H9 (cell line): ENCODE measurements at regions not wholly inside any gene's neighbourhood (a gene's known extent, or its start where the extent isn't known, plus 50 kb on each side); places are given as distances from the start of the nearest gene placed in this dataset.

Source experiments
- DNase-seq: peaks from one replicate; pipeline ENCODE4 v3.0.0-alpha.2; 2017
- H2AFZ ChIP-seq: one replicate; pipeline ENCODE4 v1.6.1; 2013; ENCODE audit warnings: mild to moderate bottlenecking, low read length, control low read depth, moderate library complexity
- H2AK5ac ChIP-seq: 2 replicates; pipeline ENCODE4 v1.6.1; 2013; ENCODE audit warnings: low read length, control low read depth, mixed read lengths; ENCODE audit not compliant: insufficient read length
- H2BK120ac ChIP-seq: one replicate; pipeline ENCODE4 v1.6.1; 2013; ENCODE audit warnings: low read depth, mild to moderate bottlenecking, low read length, control low read depth, inconsistent platforms; ENCODE audit not compliant: poor library complexity, severe bottlenecking
- H2BK12ac ChIP-seq: 2 replicates; pipeline ENCODE4 v1.6.1; 2013; ENCODE audit warnings: low read length, control low read depth, mixed read lengths, low read depth; ENCODE audit not compliant: insufficient read length
- H2BK15ac ChIP-seq: 2 replicates; pipeline ENCODE4 v1.6.1; 2013; ENCODE audit warnings: low read depth, low read length, control low read depth
- H2BK20ac ChIP-seq: one replicate; pipeline ENCODE4 v1.6.1; 2013; ENCODE audit warnings: low read depth, mild to moderate bottlenecking, low read length, control low read depth, inconsistent platforms; ENCODE audit not compliant: poor library complexity, severe bottlenecking
- H2BK5ac ChIP-seq: 2 replicates; pipeline ENCODE4 v1.6.1; 2013; ENCODE audit warnings: low read length, control low read depth, mixed read lengths; ENCODE audit not compliant: insufficient read length
- H3K14ac ChIP-seq: 2 replicates; pipeline ENCODE4 v1.6.1; 2013; ENCODE audit warnings: low read length, control low read depth; ENCODE audit not compliant: insufficient read depth
- H3K18ac ChIP-seq: 2 replicates; pipeline ENCODE4 v1.6.1; 2013; ENCODE audit warnings: low read depth, mild to moderate bottlenecking, mixed read lengths, low read length, control low read depth; ENCODE audit not compliant: insufficient read length
- H3K23ac ChIP-seq: 2 replicates; pipeline ENCODE4 v1.6.1; 2013; ENCODE audit warnings: low read length, control low read depth, mixed read lengths, low read depth; ENCODE audit not compliant: insufficient read length
- H3K23me2 ChIP-seq: 2 replicates; pipeline ENCODE4 v1.6.1; 2013; ENCODE audit warnings: low read depth, mild to moderate bottlenecking, mixed read lengths, low read length, control low read depth; ENCODE audit not compliant: insufficient read length, poor library complexity, severe bottlenecking
- H3K27ac ChIP-seq: 2 replicates; pipeline ENCODE4 v1.5.1; 2013; ENCODE audit warnings: low read length, control low read depth, mixed read lengths, low read depth; ENCODE audit not compliant: insufficient read length
- H3K27me3 ChIP-seq: 2 replicates; pipeline ENCODE4 v1.6.1; 2013; ENCODE audit warnings: low read length, control low read depth, inconsistent platforms; ENCODE audit not compliant: insufficient read depth
- H3K4ac ChIP-seq: 2 replicates; pipeline ENCODE4 v1.6.1; 2013; ENCODE audit warnings: low read depth, mild to moderate bottlenecking, control low read depth, inconsistent platforms, low read length, moderate library complexity
- H3K4me1 ChIP-seq: 2 replicates; pipeline ENCODE4 v1.6.1; 2013; ENCODE audit warnings: low read length, control low read depth, inconsistent platforms; ENCODE audit not compliant: insufficient read depth
- H3K4me2 ChIP-seq: 2 replicates; pipeline ENCODE4 v1.6.1; 2013; ENCODE audit warnings: low read length, control low read depth, mixed read lengths; ENCODE audit not compliant: insufficient read length, insufficient read depth
- H3K56ac ChIP-seq: 2 replicates; pipeline ENCODE4 v1.6.1; 2013; ENCODE audit warnings: low read depth, mild to moderate bottlenecking, mixed read lengths, low read length, control low read depth; ENCODE audit not compliant: insufficient read length
- H3K79me1 ChIP-seq: 2 replicates; pipeline ENCODE4 v1.6.1; 2013; ENCODE audit warnings: low read depth, mild to moderate bottlenecking, moderate library complexity, low read length, control low read depth, inconsistent platforms; ENCODE audit not compliant: insufficient read depth, poor library complexity, severe bottlenecking
- H3K79me2 ChIP-seq: 2 replicates; pipeline ENCODE4 v1.6.1; 2013; ENCODE audit warnings: low read length, control low read depth, inconsistent platforms; ENCODE audit not compliant: insufficient read depth
- H3K9ac ChIP-seq: 2 replicates; pipeline ENCODE4 v1.6.1; 2013; ENCODE audit warnings: low read length, control low read depth, mixed read lengths; ENCODE audit not compliant: insufficient read length; ENCODE audit errors: extremely low read depth
- H3K9me3 ChIP-seq: one replicate; pipeline ENCODE4 v1.6.1; 2013; ENCODE audit warnings: low read depth, low read length, inconsistent platforms; ENCODE audit not compliant: control insufficient read depth
- H3T11ph ChIP-seq: one replicate; pipeline ENCODE4 v1.6.1; 2013; ENCODE audit warnings: mild to moderate bottlenecking, low read length, control low read depth, inconsistent platforms
- H4K20me1 ChIP-seq: one replicate; pipeline ENCODE4 v1.6.1; 2013; ENCODE audit not compliant: control insufficient read depth, insufficient read length, insufficient read depth
- H4K5ac ChIP-seq: 2 replicates; pipeline ENCODE4 v1.6.1; 2013; ENCODE audit warnings: low read depth, mild to moderate bottlenecking, mixed read lengths, low read length, control low read depth; ENCODE audit not compliant: insufficient read length
- H4K8ac ChIP-seq: replicated peaks from 2 replicates; pipeline ENCODE4 v1.6.1; 2013; ENCODE audit warnings: low read length, control low read depth, mixed read lengths, low read depth; ENCODE audit not compliant: insufficient read length
- H4K91ac ChIP-seq: 2 replicates; pipeline ENCODE4 v1.6.1; 2013; ENCODE audit warnings: low read depth, mild to moderate bottlenecking, moderate library complexity, mixed read lengths, low read length, control low read depth; ENCODE audit not compliant: insufficient read length
- H3K27ac Mint-ChIP-seq, 3 experiments: 2 replicates in 2 of 3; 3 replicates in 1 of 3; pipeline ENCODE4 v1.8.0; 2020 to 2021; ENCODE audit warnings: mixed read lengths in 3 of 3, mild to moderate bottlenecking in 1 of 3, moderate library complexity in 1 of 3
- H3K27me3 Mint-ChIP-seq: 2 replicates; pipeline ENCODE4 v1.8.0; 2021; ENCODE audit warnings: low read depth, mild to moderate bottlenecking, moderate library complexity, mixed read lengths
- H3K36me3 Mint-ChIP-seq, 3 experiments: 2 replicates in 2 of 3; 3 replicates in 1 of 3; pipeline ENCODE4 v1.8.0; 2020 to 2021; ENCODE audit warnings: low read depth in 3 of 3, mixed read lengths in 3 of 3; ENCODE audit not compliant: insufficient read depth in 1 of 3
- H3K4me1 Mint-ChIP-seq, 2 experiments: 2 replicates each; pipeline ENCODE4 v1.8.0; 2020; ENCODE audit warnings: mixed read lengths in 2 of 2
- H3K4me3 Mint-ChIP-seq, 2 experiments: 2 replicates in 1 of 2; 3 replicates in 1 of 2; pipeline ENCODE4 v1.8.0; 2020 to 2021; ENCODE audit warnings: mild to moderate bottlenecking in 2 of 2, mixed read lengths in 2 of 2, moderate library complexity in 1 of 2
- H3K9me3 Mint-ChIP-seq, 2 experiments: 2 replicates in 1 of 2; 3 replicates in 1 of 2; pipeline ENCODE4 v1.8.0; 2020; ENCODE audit warnings: mild to moderate bottlenecking in 2 of 2, mixed read lengths in 2 of 2, moderate library complexity in 1 of 2
- WGBS: extraction: QIAGEN DNeasy Blood & Tissue Kit; methylation state at CpG from one replicate; pipeline ENCODE4 v1.1.7; 2013; ENCODE audit warnings: missing lambda C conversion rate, low lambda C conversion rate, mixed read lengths; ENCODE audit not compliant: insufficient read length; ENCODE audit errors: extremely low coverage; 5-methylcytosine and 5-hydroxymethylcytosine counted together
- TF ChIP-seq, protein P1 (sequence below): fragments of 200-600 bp; sonication (generic); conservative IDR thresholded peaks from 3 replicates; pipeline ENCODE4 v1.8.0; 2021; ENCODE audit warnings: antibody characterized with exemption, mild to moderate bottlenecking

DNA sequence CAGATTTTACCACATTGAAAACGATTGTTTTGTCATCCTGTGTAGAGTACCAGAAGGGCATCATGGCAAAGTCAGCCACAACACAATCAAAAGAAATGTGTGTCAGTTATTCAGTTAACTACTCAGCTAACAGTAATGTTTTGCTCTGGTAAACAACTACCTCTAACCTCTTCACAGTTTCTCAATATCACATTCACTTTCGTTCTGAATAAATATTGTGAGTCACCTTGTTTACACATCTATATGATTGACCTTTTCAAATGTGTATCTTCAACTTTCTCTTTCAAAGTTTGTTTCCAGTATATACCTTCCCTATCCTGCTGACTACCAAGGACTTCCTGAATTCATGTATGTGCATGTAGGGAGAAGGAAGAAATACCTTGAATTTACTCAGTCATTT lies 216.6 kb upstream of the UFL1 start:
- no peak for DNase-seq
- Histone ChIP-seq H3K4ac (no peak overlapping the region), H2AFZ (no peak overlapping the region), H2BK15ac (no peak overlapping the region), H3K18ac (no peak overlapping the region), H2BK120ac (no peak overlapping the region), H3K23me2 (no peaks in the 10 kb centered on the region), H2AK5ac (no peak overlapping the region), H4K8ac (no peak overlapping the region), H2BK5ac (no peak overlapping the region), H3K14ac (no peak overlapping the region), H2BK12ac (no peak overlapping the region), H4K91ac (no peak overlapping the region), H3K4me2 (no peak overlapping the region), H3K79me2 (no peaks in the 10 kb centered on the region), H3K23ac (no peak overlapping the region), H2BK20ac (no peak overlapping the region), H3T11ph (no peak overlapping the region), H3K4me1 (no peaks in the 10 kb centered on the region; the same call in 1 of the 2 replicates), H3K27ac (no peak overlapping the region), H4K5ac (no peak overlapping the region), H3K56ac (no peak overlapping the region), H4K20me1 (no peaks in the 10 kb centered on the region), H3K9me3 (peaks cover 5% of the 10 kb centered on the region), H3K79me1 (no peaks in the 10 kb centered on the region), H3K9ac (no peak overlapping the region), H3K27me3 (no peaks in the 10 kb centered on the region)
- no peak overlapping the region for H3K4me3 Mint-ChIP-seq
- peaks cover 0 to 6% of the 10 kb centered on the region in 2 experiments; a peak in 2 of 5 replicates for H3K9me3 Mint-ChIP-seq
- no peak overlapping the region for H3K27ac Mint-ChIP-seq
- H3K36me3 Mint-ChIP-seq: peaks cover 0 to 10% (median 0%) of the 10 kb centered on the region in 3 experiments; a peak in 2 of 7 replicates
- WGBS: no CpG with 5 or more reads among the region's 2 CpGs
- no peaks in the 10 kb centered on the region for H3K27me3 Mint-ChIP-seq
- TF ChIP-seq, protein P1, sequence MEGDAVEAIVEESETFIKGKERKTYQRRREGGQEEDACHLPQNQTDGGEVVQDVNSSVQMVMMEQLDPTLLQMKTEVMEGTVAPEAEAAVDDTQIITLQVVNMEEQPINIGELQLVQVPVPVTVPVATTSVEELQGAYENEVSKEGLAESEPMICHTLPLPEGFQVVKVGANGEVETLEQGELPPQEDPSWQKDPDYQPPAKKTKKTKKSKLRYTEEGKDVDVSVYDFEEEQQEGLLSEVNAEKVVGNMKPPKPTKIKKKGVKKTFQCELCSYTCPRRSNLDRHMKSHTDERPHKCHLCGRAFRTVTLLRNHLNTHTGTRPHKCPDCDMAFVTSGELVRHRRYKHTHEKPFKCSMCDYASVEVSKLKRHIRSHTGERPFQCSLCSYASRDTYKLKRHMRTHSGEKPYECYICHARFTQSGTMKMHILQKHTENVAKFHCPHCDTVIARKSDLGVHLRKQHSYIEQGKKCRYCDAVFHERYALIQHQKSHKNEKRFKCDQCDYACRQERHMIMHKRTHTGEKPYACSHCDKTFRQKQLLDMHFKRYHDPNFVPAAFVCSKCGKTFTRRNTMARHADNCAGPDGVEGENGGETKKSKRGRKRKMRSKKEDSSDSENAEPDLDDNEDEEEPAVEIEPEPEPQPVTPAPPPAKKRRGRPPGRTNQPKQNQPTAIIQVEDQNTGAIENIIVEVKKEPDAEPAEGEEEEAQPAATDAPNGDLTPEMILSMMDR: no peak
- H3K4me1 Mint-ChIP-seq: peaks cover 0 to 6% of the 10 kb centered on the region in 2 experiments; a peak in 1 of 4 replicates
